ENCODE measurements at regions not wholly inside any gene's neighbourhood (a gene's known extent, or its start where the extent isn't known, plus 50 kb on each side); places are given as distances from the start of the nearest gene placed in this dataset.

GRCh38 chr5:102628441-102629175 lies 126.5 kb upstream of the PAM start:
- no peak overlapping the region for H3K4me3 ChIP-seq (ENCODE audit: low read depth, low read length)
- no peaks in the 10 kb centered on the region for H3K9me3 ChIP-seq (ENCODE audit: control insufficient read depth, insufficient read depth, low read depth, low read length)
- no peaks in the 10 kb centered on the region for H3K36me3 ChIP-seq (ENCODE audit: control insufficient read depth in 2 of 2, insufficient read depth in 1 of 2, low read length in 2 of 2)
- ChIA-PET POLR2A (no interaction called here), CTCF (no interaction called here)
- H3K27ac ChIP-seq (ENCODE audit: extremely low read depth, low read depth, low read length) = no peak overlapping the region
- no peaks in the 10 kb centered on the region; the same call in 1 of the 2 replicates for H3K4me1 ChIP-seq (ENCODE audit: control insufficient read depth, insufficient read depth, low read length)
- TF ChIP-seq ZSCAN23 (tag by site-specific recombination; IDR thresholded peaks at IDR 0.05) (no peak), KLF9 (tag by site-specific recombination; IDR thresholded peaks at IDR 0.05; ENCODE audit: low read depth) (no peak), PRDM1 (tag by site-specific recombination; IDR thresholded peaks at IDR 0.05) (no peak), KLF10 (tag by site-specific recombination; IDR thresholded peaks at IDR 0.05) (no peak), ZNF354C (tag by site-specific recombination; IDR thresholded peaks at IDR 0.05; ENCODE audit: borderline replicate concordance, low read depth) (no peak), ZNF114 (tag by site-specific recombination; IDR thresholded peaks at IDR 0.05) (no peak), ZNF610 (tag by site-specific recombination; IDR thresholded peaks at IDR 0.05; ENCODE audit: borderline replicate concordance) (no peak), ZSCAN18 (tag by site-specific recombination; IDR thresholded peaks at IDR 0.05) (no peak), ZNF133 (tag by site-specific recombination; IDR thresholded peaks at IDR 0.05) (no peak), ZFP41 (tag by site-specific recombination; IDR thresholded peaks at IDR 0.05; ENCODE audit: borderline replicate concordance) (no peak), ZNF335 (tag by site-specific recombination; conservative IDR thresholded peaks at IDR 0.05) (no peak)

GRCh38 chr5:102629827-102630605 lies 125.1 kb upstream of the PAM start:
- no peaks in the 10 kb centered on the region; the same call in 1 of the 2 replicates for H3K4me1 ChIP-seq (ENCODE audit: control insufficient read depth, insufficient read depth, low read length)
- ChIA-PET CTCF (interaction anchor here (0.5 kb wide), 1 partner anchor 137 kb away, joined by 3 read pairs; no protein-coding TSS in a partner anchor), POLR2A (no interaction called here)
- no peak overlapping the region for H3K27ac ChIP-seq (ENCODE audit: extremely low read depth, low read depth, low read length)
- H3K36me3 ChIP-seq (ENCODE audit: control insufficient read depth in 2 of 2, insufficient read depth in 1 of 2, low read length in 2 of 2) = no peaks in the 10 kb centered on the region
- H3K4me3 ChIP-seq (ENCODE audit: low read depth, low read length) = no peak overlapping the region
- no peaks in the 10 kb centered on the region for H3K9me3 ChIP-seq (ENCODE audit: control insufficient read depth, insufficient read depth, low read depth, low read length)
- TF ChIP-seq ZNF600 (tag by site-specific recombination; IDR thresholded peaks at IDR 0.05) = no peak
- no peak for TF ChIP-seq REST (tag by site-specific recombination; IDR thresholded peaks at IDR 0.05)
- TF ChIP-seq ZNF664 (tag by site-specific recombination; IDR thresholded peaks at IDR 0.05) = no peak
- TF ChIP-seq ZNF335 (tag by site-specific recombination; conservative IDR thresholded peaks at IDR 0.05) = no peak
- no peak for TF ChIP-seq SETDB1 (IDR thresholded peaks at IDR 0.05; ENCODE audit: insufficient read length, low read length)
- TF ChIP-seq GFI1B (tag by site-specific recombination; IDR thresholded peaks at IDR 0.05) = no peak
- no peak for TF ChIP-seq ZNF48 (tag by site-specific recombination; IDR thresholded peaks at IDR 0.05)
- no peak for TF ChIP-seq ZNF24 (tag by site-specific recombination; IDR thresholded peaks at IDR 0.05)
- TF ChIP-seq ZNF214 (tag by site-specific recombination; IDR thresholded peaks at IDR 0.05; ENCODE audit: borderline replicate concordance) = no peak
- TF ChIP-seq PATZ1 (tag by site-specific recombination; IDR thresholded peaks at IDR 0.05) = no peak
- TF ChIP-seq ZNF175 (tag by site-specific recombination; IDR thresholded peaks at IDR 0.05) = no peak
- no peak for TF ChIP-seq PRDM6 (tag by site-specific recombination; IDR thresholded peaks at IDR 0.05)
- no peak for TF ChIP-seq ZNF501 (tag by site-specific recombination; IDR thresholded peaks at IDR 0.05)
- TF ChIP-seq ZBTB1 (tag by site-specific recombination; IDR thresholded peaks at IDR 0.05) = no peak
- no peak for TF ChIP-seq REPIN1 (tag by site-specific recombination; IDR thresholded peaks at IDR 0.05; ENCODE audit: low read depth)
- no peak for TF ChIP-seq ZNF530 (tag by site-specific recombination; IDR thresholded peaks at IDR 0.05; ENCODE audit: low read depth)
